Gastroesophageal sphincter (tissue), 3 donors: ENCODE measurements at regions not wholly inside any gene's neighbourhood (a gene's known extent, or its start where the extent isn't known, plus 50 kb on each side); places are given as distances from the start of the nearest gene placed in this dataset.
"Not testable (repeated sequence)": the region's sequence is repeated elsewhere in the genome, so short reads cannot be mapped to it uniquely, and the experiment has no call there.

ENCODE experiments used
- EP300 ChIP-seq: sonication (generic); formaldehyde crosslinking; IDR thresholded peaks from one replicate; pipeline ENCODE4 v1.6.1; 2017; ENCODE audit warnings: antibody characterized with exemption, mild to moderate bottlenecking
- POLR2A ChIP-seq, 2 donors: fragments of 450-650 bp; IDR thresholded peaks; one replicate each; pipeline ENCODE4 v1.6.1; 2017; ENCODE audit warnings: antibody characterized with exemption in 2 of 2, mild to moderate bottlenecking in 2 of 2, moderate library complexity in 1 of 2
- POLR2AphosphoS5 ChIP-seq: sonication (generic); formaldehyde crosslinking; IDR thresholded peaks from one replicate; pipeline ENCODE4 v1.6.1; 2017; ENCODE audit warnings: antibody characterized with exemption
- TF ChIP-seq, protein P1 (sequence below), 4 experiments: fragments of 200-600 bp in 2 of 4; fragments of 450-650 bp in 2 of 4; sonication (generic) in 1 of 4; IDR thresholded peaks; one replicate each; pipeline ENCODE4 v1.5.1; 2017 to 2019; ENCODE audit warnings: antibody characterized with exemption in 4 of 4, mild to moderate bottlenecking in 2 of 4, moderate library complexity in 2 of 4

- TF ChIP-seq, protein P1, sequence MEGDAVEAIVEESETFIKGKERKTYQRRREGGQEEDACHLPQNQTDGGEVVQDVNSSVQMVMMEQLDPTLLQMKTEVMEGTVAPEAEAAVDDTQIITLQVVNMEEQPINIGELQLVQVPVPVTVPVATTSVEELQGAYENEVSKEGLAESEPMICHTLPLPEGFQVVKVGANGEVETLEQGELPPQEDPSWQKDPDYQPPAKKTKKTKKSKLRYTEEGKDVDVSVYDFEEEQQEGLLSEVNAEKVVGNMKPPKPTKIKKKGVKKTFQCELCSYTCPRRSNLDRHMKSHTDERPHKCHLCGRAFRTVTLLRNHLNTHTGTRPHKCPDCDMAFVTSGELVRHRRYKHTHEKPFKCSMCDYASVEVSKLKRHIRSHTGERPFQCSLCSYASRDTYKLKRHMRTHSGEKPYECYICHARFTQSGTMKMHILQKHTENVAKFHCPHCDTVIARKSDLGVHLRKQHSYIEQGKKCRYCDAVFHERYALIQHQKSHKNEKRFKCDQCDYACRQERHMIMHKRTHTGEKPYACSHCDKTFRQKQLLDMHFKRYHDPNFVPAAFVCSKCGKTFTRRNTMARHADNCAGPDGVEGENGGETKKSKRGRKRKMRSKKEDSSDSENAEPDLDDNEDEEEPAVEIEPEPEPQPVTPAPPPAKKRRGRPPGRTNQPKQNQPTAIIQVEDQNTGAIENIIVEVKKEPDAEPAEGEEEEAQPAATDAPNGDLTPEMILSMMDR (IDR thresholded peaks at IDR 0.05), result not testable (repeated sequence)
- not testable (repeated sequence) for TF ChIP-seq EP300; POLR2A (IDR thresholded peaks at IDR 0.05); POLR2AphosphoS5
Observed at GRCh38 chr20:47912786-47913501, 127.7 kb upstream of the SULF2 start.
